HEK293 (cell line): ENCODE measurements at regions not wholly inside any gene's neighbourhood (a gene's known extent, or its start where the extent isn't known, plus 50 kb on each side); places are given as distances from the start of the nearest gene placed in this dataset.

Experiments
- CTCF ChIA-PET: fragments of 350-600 bp; formaldehyde crosslinking; extraction: SDS; loops from one replicate; lab custom pipeline; 2021; ENCODE audit warnings: antibody characterized with exemption; lab: Yijun Ruan, JAX
- POLR2A ChIA-PET: fragments of 300-600 bp; formaldehyde crosslinking; extraction: SDS; loops from one replicate; lab custom pipeline; 2020; ENCODE audit warnings: antibody characterized with exemption, inconsistent platforms; lab: Yijun Ruan, JAX
- H3K27ac ChIP-seq: fragments of 200-500 bp; sonication (Bioruptor generic); 2 replicates; pipeline ENCODE4 v1.5.1; 2014; ENCODE audit warnings: low read depth, low read length, control low read depth, inconsistent platforms; ENCODE audit errors: extremely low read depth
- H3K36me3 ChIP-seq, 2 experiments: fragments of 200-500 bp in 1 of 2; sonication (Bioruptor generic) in 1 of 2; 1 replicate in 1 of 2; 2 replicates in 1 of 2; pipeline ENCODE4 v1.5.1; 2014 to 2017; ENCODE audit warnings: inconsistent platforms in 2 of 2, low read length in 2 of 2; ENCODE audit not compliant: control insufficient read depth in 2 of 2, insufficient read depth in 1 of 2
- H3K4me1 ChIP-seq: fragments of 200-500 bp; sonication (Bioruptor generic); 2 replicates; pipeline ENCODE4 v1.5.1; 2014; ENCODE audit warnings: mild to moderate bottlenecking, low read length, inconsistent platforms; ENCODE audit not compliant: control insufficient read depth, insufficient read depth
- H3K4me3 ChIP-seq: 2 replicates; pipeline ENCODE4 v1.5.1; 2011; ENCODE audit warnings: low read depth, mild to moderate bottlenecking, control low read depth, low read length, moderate library complexity
- H3K9me3 ChIP-seq: fragments of 200-500 bp; sonication (Bioruptor generic); 2 replicates; pipeline ENCODE4 v1.5.1; 2014; ENCODE audit warnings: low read depth, low read length, inconsistent platforms; ENCODE audit not compliant: control insufficient read depth, insufficient read depth
- EGR2 ChIP-seq: fragments of 450-650 bp; formaldehyde crosslinking; IDR thresholded peaks from 2 replicates; pipeline ENCODE4 v1.5.1; 2016; ENCODE audit warnings: low read depth, missing biosample characterization, missing genetic modification characterization
- KLF8 ChIP-seq: fragments of 450-650 bp; formaldehyde crosslinking; IDR thresholded peaks from 2 replicates; pipeline ENCODE4 v1.5.1; 2016; ENCODE audit warnings: missing biosample characterization, missing genetic modification characterization
- MEIS1 ChIP-seq: sonication (generic); formaldehyde crosslinking; IDR thresholded peaks from 2 replicates; pipeline ENCODE4 v1.8.1; 2022; ENCODE audit warnings: missing genetic modification reagents, mild to moderate bottlenecking, borderline replicate concordance
- WT1 ChIP-seq: fragments of 450-650 bp; formaldehyde crosslinking; IDR thresholded peaks from 2 replicates; pipeline ENCODE4 v1.5.1; 2016; ENCODE audit warnings: missing biosample characterization, missing genetic modification characterization
- ZNF174 ChIP-seq: fragments of 450-650 bp; formaldehyde crosslinking; IDR thresholded peaks from 2 replicates; pipeline ENCODE4 v1.5.0; 2017; ENCODE audit warnings: missing biosample characterization, mild to moderate bottlenecking, missing genetic modification characterization
- ZNF175 ChIP-seq: fragments of 450-650 bp; formaldehyde crosslinking; IDR thresholded peaks from 2 replicates; pipeline ENCODE4 v1.5.1; 2016; ENCODE audit warnings: missing biosample characterization, missing genetic modification characterization
- ZNF311 ChIP-seq: fragments of 450-650 bp; formaldehyde crosslinking; IDR thresholded peaks from 2 replicates; pipeline ENCODE4 v1.5.1; 2017; ENCODE audit warnings: missing biosample characterization, missing genetic modification characterization, borderline replicate concordance
- ZNF350 ChIP-seq: fragments of 450-650 bp; formaldehyde crosslinking; IDR thresholded peaks from 2 replicates; pipeline ENCODE4 v1.5.0; 2017; ENCODE audit warnings: missing biosample characterization, mild to moderate bottlenecking, missing genetic modification characterization
- ZNF366 ChIP-seq: fragments of 450-650 bp; formaldehyde crosslinking; conservative IDR thresholded peaks from 2 replicates; pipeline ENCODE4 v1.5.1; 2016; ENCODE audit warnings: missing biosample characterization, missing genetic modification characterization
- ZNF404 ChIP-seq: fragments of 450-650 bp; formaldehyde crosslinking; IDR thresholded peaks from 2 replicates; pipeline ENCODE4 v1.5.1; 2017; ENCODE audit warnings: missing biosample characterization, missing genetic modification characterization
- ZNF514 ChIP-seq: fragments of 450-650 bp; formaldehyde crosslinking; IDR thresholded peaks from 2 replicates; pipeline ENCODE4 v1.5.1; 2016; ENCODE audit warnings: missing biosample characterization, missing genetic modification characterization
- ZNF548 ChIP-seq: fragments of 450-650 bp; formaldehyde crosslinking; IDR thresholded peaks from 2 replicates; pipeline ENCODE4 v1.5.1; 2016; ENCODE audit warnings: missing biosample characterization, missing genetic modification characterization
- ZNF560 ChIP-seq: fragments of 450-650 bp; formaldehyde crosslinking; IDR thresholded peaks from 2 replicates; pipeline ENCODE4 v1.5.1; 2017; ENCODE audit warnings: missing biosample characterization, missing genetic modification characterization, borderline replicate concordance
- ZNF580 ChIP-seq: fragments of 450-650 bp; formaldehyde crosslinking; IDR thresholded peaks from 2 replicates; pipeline ENCODE4 v1.5.1; 2016; ENCODE audit warnings: missing biosample characterization, missing genetic modification characterization
- ZNF701 ChIP-seq: fragments of 450-650 bp; formaldehyde crosslinking; IDR thresholded peaks from 2 replicates; pipeline ENCODE4 v1.5.1; 2016; ENCODE audit warnings: missing biosample characterization, missing genetic modification characterization
- ZNF704 ChIP-seq: fragments of 450-650 bp; formaldehyde crosslinking; IDR thresholded peaks from 2 replicates; pipeline ENCODE4 v1.5.1; 2016; ENCODE audit warnings: missing biosample characterization, missing genetic modification characterization
- ZNF843 ChIP-seq: fragments of 450-650 bp; formaldehyde crosslinking; IDR thresholded peaks from 2 replicates; pipeline ENCODE4 v1.5.1; 2016; ENCODE audit warnings: missing biosample characterization, missing genetic modification characterization
- ZSCAN30 ChIP-seq: fragments of 450-650 bp; IDR thresholded peaks from 2 replicates; pipeline ENCODE4 v1.5.1; 2018; ENCODE audit warnings: missing biosample characterization, mild to moderate bottlenecking, missing genetic modification characterization, moderate library complexity
- TF ChIP-seq, protein P1 (sequence below): fragments of 450-650 bp; formaldehyde crosslinking; IDR thresholded peaks from 2 replicates; pipeline ENCODE4 v1.5.1; 2016; ENCODE audit warnings: missing biosample characterization, missing genetic modification characterization
- TF ChIP-seq, protein P2 (sequence below): fragments of 450-650 bp; IDR thresholded peaks from 2 replicates; pipeline ENCODE4 v1.5.1; 2018; ENCODE audit warnings: missing biosample characterization, missing genetic modification characterization
- TF ChIP-seq, protein P3 (sequence below): fragments of 450-650 bp; formaldehyde crosslinking; IDR thresholded peaks from 2 replicates; pipeline ENCODE4 v1.5.1; 2016; ENCODE audit warnings: missing biosample characterization, missing genetic modification characterization
- TF ChIP-seq, protein P4 (sequence below): fragments of 450-650 bp; formaldehyde crosslinking; IDR thresholded peaks from 2 replicates; pipeline ENCODE4 v1.5.1; 2017; ENCODE audit warnings: missing biosample characterization, missing genetic modification characterization

GRCh38 chr6:150546457-150546856, 53.2 kb upstream of the PLEKHG1 start:
- POLR2A ChIA-PET = no interaction called here
- Histone ChIP-seq H3K27ac (no peak overlapping the region), H3K4me1 (peaks cover 10% of the 10 kb centered on the region), H3K4me3 (no peak overlapping the region), H3K36me3 (no peaks in the 10 kb centered on the region), H3K9me3 (no peaks in the 10 kb centered on the region)
- TF ChIP-seq ZSCAN30 (tag by site-specific recombination) = no peak
- no peak for TF ChIP-seq ZNF404
- TF ChIP-seq ZNF580 (tag by site-specific recombination) = no peak
- no peak for TF ChIP-seq ZNF311
- TF ChIP-seq ZNF548 (tag by site-specific recombination) = no peak
- TF ChIP-seq ZNF704 (tag by site-specific recombination) = no peak
- no peak for TF ChIP-seq ZNF560 (tag by site-specific recombination)
- TF ChIP-seq, protein P1, sequence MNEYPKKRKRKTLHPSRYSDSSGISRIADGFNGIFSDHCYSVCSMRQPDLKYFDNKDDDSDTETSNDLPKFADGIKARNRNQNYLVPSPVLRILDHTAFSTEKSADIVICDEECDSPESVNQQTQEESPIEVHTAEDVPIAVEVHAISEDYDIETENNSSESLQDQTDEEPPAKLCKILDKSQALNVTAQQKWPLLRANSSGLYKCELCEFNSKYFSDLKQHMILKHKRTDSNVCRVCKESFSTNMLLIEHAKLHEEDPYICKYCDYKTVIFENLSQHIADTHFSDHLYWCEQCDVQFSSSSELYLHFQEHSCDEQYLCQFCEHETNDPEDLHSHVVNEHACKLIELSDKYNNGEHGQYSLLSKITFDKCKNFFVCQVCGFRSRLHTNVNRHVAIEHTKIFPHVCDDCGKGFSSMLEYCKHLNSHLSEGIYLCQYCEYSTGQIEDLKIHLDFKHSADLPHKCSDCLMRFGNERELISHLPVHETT (tag by site-specific recombination) = no peak
- TF ChIP-seq ZNF174 (tag by site-specific recombination) = no peak
- CTCF ChIA-PET = interaction anchor here (1.0 kb wide), 1 partner anchor 268 kb away, joined by 3 read pairs; no protein-coding TSS in a partner anchor

DNA sequence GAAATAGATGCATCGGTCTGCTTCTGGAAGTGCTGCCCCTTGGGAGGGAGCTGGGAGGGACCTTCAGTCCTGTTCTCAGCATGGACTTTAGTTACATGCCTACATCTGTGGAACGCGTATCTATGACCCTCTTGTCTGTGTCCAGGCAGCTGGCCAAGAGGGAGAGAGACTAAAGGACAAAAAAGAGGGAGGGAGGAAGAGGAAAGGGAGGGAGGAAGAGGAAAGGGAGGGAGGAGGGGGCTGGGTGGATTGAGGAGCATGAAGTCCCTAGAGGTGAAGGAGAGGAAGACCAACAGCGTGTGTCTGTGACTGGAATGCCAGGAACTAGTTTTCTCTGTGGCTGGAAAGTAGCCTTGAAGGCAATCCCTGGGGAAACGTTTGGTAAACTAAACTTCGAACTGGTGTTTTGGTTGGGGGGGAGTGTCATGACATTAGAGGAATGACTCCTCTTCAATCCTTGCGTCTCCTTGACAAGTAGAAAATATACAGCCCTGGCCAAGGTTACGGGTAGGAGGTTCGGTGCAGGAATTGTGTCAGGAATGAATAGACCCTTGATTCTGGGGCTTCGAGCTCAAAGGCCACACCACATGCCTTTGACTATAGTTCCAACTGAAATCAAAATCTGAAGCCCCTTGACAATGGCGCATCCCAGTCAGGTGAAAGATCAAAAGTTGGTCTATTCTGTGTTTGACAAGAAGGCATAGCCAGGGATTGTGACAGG, 52.0 kb upstream of the PLEKHG1 start:
- Histone ChIP-seq H3K27ac (no peak overlapping the region), H3K4me3 (no peak overlapping the region), H3K36me3 (no peaks in the 10 kb centered on the region), H3K9me3 (no peaks in the 10 kb centered on the region), H3K4me1 (peaks cover 3% of the 10 kb centered on the region; the same call in 1 of the 2 replicates)
- TF ChIP-seq ZNF175 (tag by site-specific recombination) (no peak), KLF8 (no peak), ZNF366 (tag by site-specific recombination) (peak; percentile 38; the same call in 1 of the 2 replicates), ZNF514 (tag by site-specific recombination) (no peak), ZNF701 (no peak), ZNF843 (tag by site-specific recombination) (no peak), WT1 (tag by site-specific recombination) (no peak), EGR2 (tag by site-specific recombination) (no peak), MEIS1 (CRISPR knock-in tag) (no peak), ZNF350 (tag by site-specific recombination) (no peak)
- TF ChIP-seq, protein P2, sequence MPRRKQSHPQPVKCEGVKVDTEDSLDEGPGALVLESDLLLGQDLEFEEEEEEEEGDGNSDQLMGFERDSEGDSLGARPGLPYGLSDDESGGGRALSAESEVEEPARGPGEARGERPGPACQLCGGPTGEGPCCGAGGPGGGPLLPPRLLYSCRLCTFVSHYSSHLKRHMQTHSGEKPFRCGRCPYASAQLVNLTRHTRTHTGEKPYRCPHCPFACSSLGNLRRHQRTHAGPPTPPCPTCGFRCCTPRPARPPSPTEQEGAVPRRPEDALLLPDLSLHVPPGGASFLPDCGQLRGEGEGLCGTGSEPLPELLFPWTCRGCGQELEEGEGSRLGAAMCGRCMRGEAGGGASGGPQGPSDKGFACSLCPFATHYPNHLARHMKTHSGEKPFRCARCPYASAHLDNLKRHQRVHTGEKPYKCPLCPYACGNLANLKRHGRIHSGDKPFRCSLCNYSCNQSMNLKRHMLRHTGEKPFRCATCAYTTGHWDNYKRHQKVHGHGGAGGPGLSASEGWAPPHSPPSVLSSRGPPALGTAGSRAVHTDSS = no peak
- TF ChIP-seq, protein P3, sequence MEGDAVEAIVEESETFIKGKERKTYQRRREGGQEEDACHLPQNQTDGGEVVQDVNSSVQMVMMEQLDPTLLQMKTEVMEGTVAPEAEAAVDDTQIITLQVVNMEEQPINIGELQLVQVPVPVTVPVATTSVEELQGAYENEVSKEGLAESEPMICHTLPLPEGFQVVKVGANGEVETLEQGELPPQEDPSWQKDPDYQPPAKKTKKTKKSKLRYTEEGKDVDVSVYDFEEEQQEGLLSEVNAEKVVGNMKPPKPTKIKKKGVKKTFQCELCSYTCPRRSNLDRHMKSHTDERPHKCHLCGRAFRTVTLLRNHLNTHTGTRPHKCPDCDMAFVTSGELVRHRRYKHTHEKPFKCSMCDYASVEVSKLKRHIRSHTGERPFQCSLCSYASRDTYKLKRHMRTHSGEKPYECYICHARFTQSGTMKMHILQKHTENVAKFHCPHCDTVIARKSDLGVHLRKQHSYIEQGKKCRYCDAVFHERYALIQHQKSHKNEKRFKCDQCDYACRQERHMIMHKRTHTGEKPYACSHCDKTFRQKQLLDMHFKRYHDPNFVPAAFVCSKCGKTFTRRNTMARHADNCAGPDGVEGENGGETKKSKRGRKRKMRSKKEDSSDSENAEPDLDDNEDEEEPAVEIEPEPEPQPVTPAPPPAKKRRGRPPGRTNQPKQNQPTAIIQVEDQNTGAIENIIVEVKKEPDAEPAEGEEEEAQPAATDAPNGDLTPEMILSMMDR = peak; percentile 48; the same call in 1 of the 2 replicates
- TF ChIP-seq, protein P4, sequence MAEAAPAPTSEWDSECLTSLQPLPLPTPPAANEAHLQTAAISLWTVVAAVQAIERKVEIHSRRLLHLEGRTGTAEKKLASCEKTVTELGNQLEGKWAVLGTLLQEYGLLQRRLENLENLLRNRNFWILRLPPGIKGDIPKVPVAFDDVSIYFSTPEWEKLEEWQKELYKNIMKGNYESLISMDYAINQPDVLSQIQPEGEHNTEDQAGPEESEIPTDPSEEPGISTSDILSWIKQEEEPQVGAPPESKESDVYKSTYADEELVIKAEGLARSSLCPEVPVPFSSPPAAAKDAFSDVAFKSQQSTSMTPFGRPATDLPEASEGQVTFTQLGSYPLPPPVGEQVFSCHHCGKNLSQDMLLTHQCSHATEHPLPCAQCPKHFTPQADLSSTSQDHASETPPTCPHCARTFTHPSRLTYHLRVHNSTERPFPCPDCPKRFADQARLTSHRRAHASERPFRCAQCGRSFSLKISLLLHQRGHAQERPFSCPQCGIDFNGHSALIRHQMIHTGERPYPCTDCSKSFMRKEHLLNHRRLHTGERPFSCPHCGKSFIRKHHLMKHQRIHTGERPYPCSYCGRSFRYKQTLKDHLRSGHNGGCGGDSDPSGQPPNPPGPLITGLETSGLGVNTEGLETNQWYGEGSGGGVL (tag by site-specific recombination) = peak; percentile 74
- ChIA-PET CTCF (interaction anchor here (0.7 to 1.2 kb wide), 3 partner anchors 129 to 188 kb away, joined by 3 to 5 read pairs (median 3); no protein-coding TSS in a partner anchor), POLR2A (no interaction called here)
